Nephron (organoid): ENCODE measurements at regions not wholly inside any gene's neighbourhood (a gene's known extent, or its start where the extent isn't known, plus 50 kb on each side); places are given as distances from the start of the nearest gene placed in this dataset.
A peak's percentile ranks its signal among the peaks of the same experiment; 100 is the strongest.

Experiments
- H3K27ac Mint-ChIP-seq, 3 experiments: 2 replicates each; pipeline ENCODE4 v1.8.0; 2020; ENCODE audit warnings: mixed read lengths in 3 of 3, mild to moderate bottlenecking in 2 of 3, moderate library complexity in 1 of 3
- H3K27me3 Mint-ChIP-seq: 2 replicates; pipeline ENCODE4 v1.8.0; 2021; ENCODE audit warnings: low read depth, mild to moderate bottlenecking, moderate library complexity, mixed read lengths
- H3K36me3 Mint-ChIP-seq: 2 replicates; pipeline ENCODE4 v1.8.0; 2020; ENCODE audit warnings: low read depth, mixed read lengths
- H3K4me1 Mint-ChIP-seq: 2 replicates; pipeline ENCODE4 v1.8.0; 2020; ENCODE audit warnings: mixed read lengths
- H3K4me3 Mint-ChIP-seq, 3 experiments: 2 replicates each; pipeline ENCODE4 v1.8.0; 2020; ENCODE audit warnings: mild to moderate bottlenecking in 3 of 3, mixed read lengths in 3 of 3, moderate library complexity in 2 of 3
- H3K9me3 Mint-ChIP-seq: 2 replicates; pipeline ENCODE4 v1.8.0; 2020; ENCODE audit warnings: mixed read lengths
- CTCF ChIP-seq, 3 experiments: fragments of 200-600 bp; sonication (generic); IDR thresholded peaks; one replicate each; pipeline ENCODE4 v1.5.0; 2021; ENCODE audit warnings: antibody characterized with exemption in 3 of 3; ENCODE audit not compliant: unreplicated experiment in 3 of 3

GRCh38 chr2:149737896-149738295 is 150.3 kb upstream of the MMADHC start:
- no peak overlapping the region for H3K4me3 Mint-ChIP-seq
- peaks cover 35% of the 10 kb centered on the region for H3K4me1 Mint-ChIP-seq
- peaks cover 14% of the 10 kb centered on the region for H3K9me3 Mint-ChIP-seq
- H3K27ac Mint-ChIP-seq: no peak overlapping the region
- no peak for TF ChIP-seq CTCF (IDR thresholded peaks at IDR 0.05; ENCODE audit: unreplicated experiment in 3 of 3)
- H3K27me3 Mint-ChIP-seq: no peaks in the 10 kb centered on the region
- no peaks in the 10 kb centered on the region for H3K36me3 Mint-ChIP-seq

- Mint-ChIP-seq H3K4me3 (no peak overlapping the region), H3K4me1 (peaks cover 58% of the 10 kb centered on the region), H3K27ac (peak overlapping the region in 2 of 3 experiments; percentile 92 to 94), H3K27me3 (no peaks in the 10 kb centered on the region), H3K9me3 (peaks cover 14% of the 10 kb centered on the region), H3K36me3 (no peaks in the 10 kb centered on the region)
- no peak for TF ChIP-seq CTCF (IDR thresholded peaks at IDR 0.05; ENCODE audit: unreplicated experiment in 3 of 3)
Measured at GRCh38 chr2:149735237-149735958, 147.8 kb upstream of the MMADHC start.

GRCh38 chr2:149733936-149734685 is 146.5 kb upstream of the MMADHC start:
- no peak for TF ChIP-seq CTCF (IDR thresholded peaks at IDR 0.05; ENCODE audit: unreplicated experiment in 3 of 3)
- peaks cover 14% of the 10 kb centered on the region for H3K9me3 Mint-ChIP-seq
- H3K4me1 Mint-ChIP-seq: peaks cover 64% of the 10 kb centered on the region
- no peaks in the 10 kb centered on the region for H3K27me3 Mint-ChIP-seq
- peak overlapping the region; percentile 87 to 94 (median 92) for H3K27ac Mint-ChIP-seq
- no peaks in the 10 kb centered on the region for H3K36me3 Mint-ChIP-seq
- no peak overlapping the region for H3K4me3 Mint-ChIP-seq

- peaks cover 66% of the 10 kb centered on the region for H3K4me1 Mint-ChIP-seq
- peak overlapping the region; percentile 40 to 92 (median 56) for H3K27ac Mint-ChIP-seq
- TF ChIP-seq CTCF (IDR thresholded peaks at IDR 0.05; ENCODE audit: unreplicated experiment in 3 of 3): no peak
- no peaks in the 10 kb centered on the region for H3K27me3 Mint-ChIP-seq
- H3K36me3 Mint-ChIP-seq: no peaks in the 10 kb centered on the region
- H3K9me3 Mint-ChIP-seq: peaks cover 10% of the 10 kb centered on the region
- H3K4me3 Mint-ChIP-seq: no peak overlapping the region
Measured at GRCh38 chr2:149732730-149733290, 145.2 kb upstream of the MMADHC start.

- no peaks in the 10 kb centered on the region for H3K27me3 Mint-ChIP-seq
- H3K27ac Mint-ChIP-seq: peak overlapping the region; percentile 56 to 92 (median 91)
- no peaks in the 10 kb centered on the region for H3K36me3 Mint-ChIP-seq
- peaks cover 66% of the 10 kb centered on the region for H3K4me1 Mint-ChIP-seq
- TF ChIP-seq CTCF (IDR thresholded peaks at IDR 0.05; ENCODE audit: unreplicated experiment in 3 of 3): no peak
- no peak overlapping the region for H3K4me3 Mint-ChIP-seq
- H3K9me3 Mint-ChIP-seq: peaks cover 10% of the 10 kb centered on the region
Measured at GRCh38 chr2:149732001-149732685, 144.6 kb upstream of the MMADHC start.
